GM21360 (cell line): ENCODE measurements at regions not wholly inside any gene's neighbourhood (a gene's known extent, or its start where the extent isn't known, plus 50 kb on each side); places are given as distances from the start of the nearest gene placed in this dataset.

Experiments used
- ATAC-seq: cut with Tn5 transposase; IDR thresholded peaks from one replicate; pipeline ENCODE4 v1.9.1; 2021; ENCODE audit warnings: mild to moderate bottlenecking, moderate library complexity; ENCODE audit not compliant: unreplicated experiment

- ATAC-seq: no peak
Measured at GRCh38 chr10:2659660-2660209, 407.6 kb upstream of the PFKP start.

- ATAC-seq: no peak
Measured at GRCh38 chr10:2658780-2659179, 408.6 kb upstream of the PFKP start.

GRCh38 chr10:2650328-2650727 lies 417.0 kb upstream of the PFKP start:
- ATAC-seq: no peak

- no peak for ATAC-seq
Measured at GRCh38 chr10:2641028-2641427, 426.3 kb upstream of the PFKP start.

GRCh38 chr10:2633630-2634029 lies 433.7 kb upstream of the PFKP start:
- no peak for ATAC-seq

- ATAC-seq: no peak
Measured at GRCh38 chr10:2631557-2632205, 435.7 kb upstream of the PFKP start.

GRCh38 chr10:2628705-2629104 lies 438.6 kb upstream of the PFKP start:
- no peak for ATAC-seq

GRCh38 chr10:2627969-2628368 lies 439.4 kb upstream of the PFKP start:
- ATAC-seq: no peak

- ATAC-seq: no peak
Measured at GRCh38 chr10:2625094-2625493, 442.3 kb upstream of the PFKP start.

- ATAC-seq: no peak
Measured at GRCh38 chr10:2623675-2624274, 443.6 kb upstream of the PFKP start.

- ATAC-seq: no peak
Measured at GRCh38 chr10:2620827-2621521, 446.4 kb upstream of the PFKP start.

GRCh38 chr10:2619916-2620315 lies 447.4 kb upstream of the PFKP start:
- ATAC-seq: no peak

- no peak for ATAC-seq
Measured at GRCh38 chr10:2619472-2619871, 447.9 kb upstream of the PFKP start.

GRCh38 chr10:2618690-2619089 lies 448.7 kb upstream of the PFKP start:
- no peak for ATAC-seq

- no peak for ATAC-seq
Measured at GRCh38 chr10:2616215-2616614, 451.1 kb upstream of the PFKP start.

GRCh38 chr10:2611603-2612002 lies 455.7 kb upstream of the PFKP start:
- ATAC-seq: no peak

- no peak for ATAC-seq
Measured at GRCh38 chr10:2610946-2611345, 456.4 kb upstream of the PFKP start.

GRCh38 chr10:2604891-2605290 lies 462.5 kb upstream of the PFKP start:
- ATAC-seq: no peak

- ATAC-seq: no peak
Measured at GRCh38 chr10:2599571-2599970, 467.8 kb upstream of the PFKP start.

- no peak for ATAC-seq
Measured at GRCh38 chr10:2592360-2593160, 474.8 kb upstream of the PFKP start.

- ATAC-seq: no peak
Measured at GRCh38 chr10:2589196-2589595, 478.2 kb upstream of the PFKP start.
